Nephron (organoid): ENCODE measurements at regions not wholly inside any gene's neighbourhood (a gene's known extent, or its start where the extent isn't known, plus 50 kb on each side); places are given as distances from the start of the nearest gene placed in this dataset.

Experiments used
- H3K27ac Mint-ChIP-seq, 3 experiments: 2 replicates each; pipeline ENCODE4 v1.8.0; 2020; ENCODE audit warnings: mixed read lengths in 3 of 3, mild to moderate bottlenecking in 2 of 3, moderate library complexity in 1 of 3
- H3K27me3 Mint-ChIP-seq: 2 replicates; pipeline ENCODE4 v1.8.0; 2021; ENCODE audit warnings: low read depth, mild to moderate bottlenecking, moderate library complexity, mixed read lengths
- H3K36me3 Mint-ChIP-seq: 2 replicates; pipeline ENCODE4 v1.8.0; 2020; ENCODE audit warnings: low read depth, mixed read lengths
- H3K4me1 Mint-ChIP-seq: 2 replicates; pipeline ENCODE4 v1.8.0; 2020; ENCODE audit warnings: mixed read lengths
- H3K4me3 Mint-ChIP-seq, 3 experiments: 2 replicates each; pipeline ENCODE4 v1.8.0; 2020; ENCODE audit warnings: mild to moderate bottlenecking in 3 of 3, mixed read lengths in 3 of 3, moderate library complexity in 2 of 3
- H3K9me3 Mint-ChIP-seq: 2 replicates; pipeline ENCODE4 v1.8.0; 2020; ENCODE audit warnings: mixed read lengths
- CTCF ChIP-seq, 3 experiments: fragments of 200-600 bp; sonication (generic); IDR thresholded peaks; one replicate each; pipeline ENCODE4 v1.5.0; 2021; ENCODE audit warnings: antibody characterized with exemption in 3 of 3; ENCODE audit not compliant: unreplicated experiment in 3 of 3

GRCh38 chr17:55576996-55577586 lies 65.8 kb upstream of the SMIM36 start:
- H3K4me1 Mint-ChIP-seq = peaks cover 7% of the 10 kb centered on the region
- H3K27ac Mint-ChIP-seq = no peak overlapping the region
- no peaks in the 10 kb centered on the region for H3K9me3 Mint-ChIP-seq
- peaks cover 4% of the 10 kb centered on the region for H3K27me3 Mint-ChIP-seq
- TF ChIP-seq CTCF (IDR thresholded peaks at IDR 0.05; ENCODE audit: unreplicated experiment in 3 of 3) = no peak
- no peaks in the 10 kb centered on the region for H3K36me3 Mint-ChIP-seq
- H3K4me3 Mint-ChIP-seq = no peak overlapping the region

GRCh38 chr17:55576237-55576995 lies 65.2 kb upstream of the SMIM36 start:
- Mint-ChIP-seq H3K27ac (no peak overlapping the region), H3K4me1 (peaks cover 7% of the 10 kb centered on the region), H3K9me3 (no peaks in the 10 kb centered on the region), H3K4me3 (no peak overlapping the region), H3K36me3 (no peaks in the 10 kb centered on the region), H3K27me3 (no peaks in the 10 kb centered on the region)
- TF ChIP-seq CTCF (IDR thresholded peaks at IDR 0.05; ENCODE audit: unreplicated experiment in 3 of 3) = no peak

GRCh38 chr17:55575058-55575636 lies 63.9 kb upstream of the SMIM36 start:
- no peak for TF ChIP-seq CTCF (IDR thresholded peaks at IDR 0.05; ENCODE audit: unreplicated experiment in 3 of 3)
- Mint-ChIP-seq H3K36me3 (no peaks in the 10 kb centered on the region), H3K27ac (no peak overlapping the region), H3K4me3 (no peak overlapping the region), H3K9me3 (no peaks in the 10 kb centered on the region), H3K4me1 (peaks cover 7% of the 10 kb centered on the region), H3K27me3 (no peaks in the 10 kb centered on the region)

GRCh38 chr17:55572599-55572998 lies 61.3 kb upstream of the SMIM36 start:
- Mint-ChIP-seq H3K27me3 (no peaks in the 10 kb centered on the region), H3K4me3 (no peak overlapping the region), H3K4me1 (peaks cover 19% of the 10 kb centered on the region), H3K9me3 (no peaks in the 10 kb centered on the region), H3K36me3 (no peaks in the 10 kb centered on the region), H3K27ac (no peak overlapping the region)
- no peak for TF ChIP-seq CTCF (IDR thresholded peaks at IDR 0.05; ENCODE audit: unreplicated experiment in 3 of 3)

- H3K4me3 Mint-ChIP-seq = no peak overlapping the region
- H3K4me1 Mint-ChIP-seq = peaks cover 24% of the 10 kb centered on the region
- TF ChIP-seq CTCF (IDR thresholded peaks at IDR 0.05; ENCODE audit: unreplicated experiment in 3 of 3) = no peak
- no peaks in the 10 kb centered on the region for H3K36me3 Mint-ChIP-seq
- H3K27me3 Mint-ChIP-seq = no peaks in the 10 kb centered on the region
- no peaks in the 10 kb centered on the region for H3K9me3 Mint-ChIP-seq
- no peak overlapping the region for H3K27ac Mint-ChIP-seq
These were observed 60.9 kb upstream of the SMIM36 start for GRCh38 chr17:55572139-55572538.
